Panc1 (cell line): ENCODE measurements at regions not wholly inside any gene's neighbourhood (a gene's known extent, or its start where the extent isn't known, plus 50 kb on each side); places are given as distances from the start of the nearest gene placed in this dataset.

Source experiments
- ATAC-seq: fragments of 200-7000 bp; cut with Tn5 transposase; 2 replicates; pipeline ENCODE4 v1.9.1; 2020; ENCODE audit warnings: mild to moderate bottlenecking, moderate library complexity
- BruUV-seq: library from RNA; stranded (reverse); fragments of 400-500 nt; replicated peaks from 2 replicates; lab custom pipeline; 2021; lab: Mats Ljungman, UMichigan
- CTCF ChIA-PET: fragments of 300-600 bp; sonication (Branson Sonifier 250); formaldehyde crosslinking; loops from one replicate; lab custom pipeline; 2022; ENCODE audit warnings: antibody characterized with exemption; lab: Charles Lee
- POLR2A ChIA-PET: fragments of 300-600 bp; sonication (Branson Sonifier 250); formaldehyde crosslinking; loops from one replicate; lab custom pipeline; 2022; ENCODE audit warnings: antibody characterized with exemption; lab: Charles Lee
- DNase-seq: peaks from one replicate; pipeline ENCODE4 v3.0.0-alpha.2; 2010; ENCODE audit warnings: low read depth, low spot score
- H3K27ac ChIP-seq: 2 replicates; pipeline ENCODE4 v1.5.1; 2011; ENCODE audit warnings: mild to moderate bottlenecking, low read length, inconsistent platforms
- H3K27me3 ChIP-seq: fragments of 200-500 bp; sonication (Bioruptor generic); 2 replicates; pipeline ENCODE4 v1.6.0; 2014; ENCODE audit warnings: low read length, inconsistent platforms; ENCODE audit not compliant: control insufficient read depth, insufficient read depth
- H3K36me3 ChIP-seq: fragments of 200-500 bp; sonication (Bioruptor generic); 2 replicates; pipeline ENCODE4 v1.5.1; 2014; ENCODE audit warnings: inconsistent platforms, mild to moderate bottlenecking, low read length, moderate library complexity; ENCODE audit not compliant: control insufficient read depth, insufficient read depth
- H3K4me1 ChIP-seq: 2 replicates; pipeline ENCODE4 v1.5.1; 2011; ENCODE audit warnings: inconsistent platforms, mild to moderate bottlenecking, low read length, moderate library complexity; ENCODE audit not compliant: control insufficient read depth, insufficient read depth
- H3K4me3 ChIP-seq, 2 experiments: 2 replicates each; pipeline ENCODE4 v1.5.1; 2011 to 2012; ENCODE audit warnings: low read depth in 2 of 2, low read length in 2 of 2, mild to moderate bottlenecking in 2 of 2, inconsistent platforms in 1 of 2, moderate library complexity in 1 of 2
- H3K9me3 ChIP-seq: fragments of 200-500 bp; sonication (Bioruptor generic); 2 replicates; pipeline ENCODE4 v1.5.1; 2014; ENCODE audit warnings: low read depth, mild to moderate bottlenecking, inconsistent platforms, low read length, moderate library complexity; ENCODE audit not compliant: control insufficient read depth, insufficient read depth
- CTCF ChIP-seq: fragments of 450-650 bp; IDR thresholded peaks from 2 replicates; pipeline ENCODE4 v1.5.1; 2017; ENCODE audit warnings: mild to moderate bottlenecking
- POLR2AphosphoS5 ChIP-seq: IDR thresholded peaks from 2 replicates; pipeline ENCODE4 v1.6.1; 2012; ENCODE audit warnings: mild to moderate bottlenecking, low read depth, low read length, moderate library complexity
- SIN3A ChIP-seq: IDR thresholded peaks from 2 replicates; pipeline ENCODE4 v1.6.1; 2012; ENCODE audit warnings: low read depth, mild to moderate bottlenecking, low read length, moderate library complexity, borderline replicate concordance; ENCODE audit not compliant: insufficient read depth
- TCF7L2 ChIP-seq: IDR thresholded peaks from 2 replicates; pipeline ENCODE4 v1.6.1; 2011; ENCODE audit warnings: mild to moderate bottlenecking, low read depth, low read length, inconsistent platforms
- in situ Hi-C: cut with HindIII; loops from 2 replicates; pipeline ENCODE4 v1.10.0; 2016; ENCODE audit warnings: low sequenced_read_pairs, low pct_unique_long_range_greater_than_20kb
- intact Hi-C: fragments of 100-400 bp; cut with micrococcal nuclease; formaldehyde crosslinking; loops from one replicate; pipeline ENCODE4 v1.10.0; 2022; ENCODE audit not compliant: unreplicated experiment
- TF ChIP-seq, protein P1 (sequence below), 2 experiments: IDR thresholded peaks; 2 replicates each; pipeline ENCODE4 v1.6.1; 2011 to 2012; ENCODE audit warnings: low read depth in 2 of 2, control low read depth in 1 of 2, low read length in 1 of 2, mild to moderate bottlenecking in 1 of 2, moderate library complexity in 1 of 2; ENCODE audit not compliant: insufficient read depth in 1 of 2

GRCh38 chr10:128274938-128275337, 148.7 kb upstream of the MKI67 start:
- Histone ChIP-seq H3K27me3 (peaks cover 14% of the 10 kb centered on the region), H3K36me3 (no peaks in the 10 kb centered on the region), H3K4me1 (no peaks in the 10 kb centered on the region), H3K27ac (no peak overlapping the region), H3K4me3 (no peak overlapping the region), H3K9me3 (no peaks in the 10 kb centered on the region)
- in situ Hi-C loops (no loop called here), intact Hi-C loops (no loop called here)
- ATAC-seq (no peak), DNase-seq (no peak)
- ChIA-PET POLR2A (no interaction called here), CTCF (no interaction called here)
- BruUV-seq = no TSS peak
- no peak for TF ChIP-seq POLR2AphosphoS5
- no peak for TF ChIP-seq CTCF
- no peak for TF ChIP-seq SIN3A

DNA sequence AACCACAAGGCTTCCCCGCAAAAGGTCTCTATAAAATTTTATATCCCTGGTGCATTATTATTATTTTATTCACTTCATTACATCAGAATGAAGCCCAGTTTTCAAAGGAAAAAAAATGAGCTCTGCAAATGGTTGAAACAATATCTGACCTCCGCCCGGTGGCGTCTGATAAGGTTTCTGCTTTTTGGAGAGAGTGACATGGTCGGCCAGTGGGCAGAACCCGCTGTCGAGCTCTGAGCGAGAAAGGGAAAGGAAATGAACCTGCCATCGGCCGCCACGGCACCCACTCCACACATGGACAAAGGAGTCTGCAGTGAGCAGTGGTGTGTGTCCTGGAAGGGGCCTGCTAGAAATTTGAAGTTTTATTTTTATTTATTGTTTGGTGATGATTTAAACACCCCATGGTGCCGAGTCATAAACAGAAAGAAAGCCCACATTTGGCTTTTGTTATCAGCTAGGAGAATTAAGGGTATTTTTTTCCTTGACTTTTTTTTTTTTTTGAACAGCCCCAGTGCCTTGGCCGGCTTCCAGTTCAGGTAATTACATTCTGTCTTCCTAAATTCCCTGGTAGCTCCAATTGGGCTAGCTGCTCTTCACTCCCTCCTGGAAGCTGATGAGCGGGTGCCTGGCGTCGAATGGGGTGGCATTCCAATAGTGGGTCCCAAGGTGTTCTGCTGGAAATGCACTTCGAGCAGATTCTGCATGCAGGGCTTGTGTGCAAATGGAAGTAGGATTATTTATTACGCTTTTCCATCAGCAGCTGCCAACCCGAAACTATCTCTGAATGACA, 149.4 kb upstream of the MKI67 start:
- in situ Hi-C loops (no loop called here), intact Hi-C loops (no loop called here)
- Histone ChIP-seq H3K4me3 (no peak overlapping the region), H3K4me1 (no peaks in the 10 kb centered on the region), H3K9me3 (no peaks in the 10 kb centered on the region), H3K36me3 (no peaks in the 10 kb centered on the region), H3K27ac (no peak overlapping the region), H3K27me3 (peaks cover 12% of the 10 kb centered on the region)
- no TSS peak for BruUV-seq
- no peak for DNase-seq
- TF ChIP-seq TCF7L2 (no peak), SIN3A (no peak), POLR2AphosphoS5 (no peak), CTCF (no peak)
- TF ChIP-seq, protein P1, sequence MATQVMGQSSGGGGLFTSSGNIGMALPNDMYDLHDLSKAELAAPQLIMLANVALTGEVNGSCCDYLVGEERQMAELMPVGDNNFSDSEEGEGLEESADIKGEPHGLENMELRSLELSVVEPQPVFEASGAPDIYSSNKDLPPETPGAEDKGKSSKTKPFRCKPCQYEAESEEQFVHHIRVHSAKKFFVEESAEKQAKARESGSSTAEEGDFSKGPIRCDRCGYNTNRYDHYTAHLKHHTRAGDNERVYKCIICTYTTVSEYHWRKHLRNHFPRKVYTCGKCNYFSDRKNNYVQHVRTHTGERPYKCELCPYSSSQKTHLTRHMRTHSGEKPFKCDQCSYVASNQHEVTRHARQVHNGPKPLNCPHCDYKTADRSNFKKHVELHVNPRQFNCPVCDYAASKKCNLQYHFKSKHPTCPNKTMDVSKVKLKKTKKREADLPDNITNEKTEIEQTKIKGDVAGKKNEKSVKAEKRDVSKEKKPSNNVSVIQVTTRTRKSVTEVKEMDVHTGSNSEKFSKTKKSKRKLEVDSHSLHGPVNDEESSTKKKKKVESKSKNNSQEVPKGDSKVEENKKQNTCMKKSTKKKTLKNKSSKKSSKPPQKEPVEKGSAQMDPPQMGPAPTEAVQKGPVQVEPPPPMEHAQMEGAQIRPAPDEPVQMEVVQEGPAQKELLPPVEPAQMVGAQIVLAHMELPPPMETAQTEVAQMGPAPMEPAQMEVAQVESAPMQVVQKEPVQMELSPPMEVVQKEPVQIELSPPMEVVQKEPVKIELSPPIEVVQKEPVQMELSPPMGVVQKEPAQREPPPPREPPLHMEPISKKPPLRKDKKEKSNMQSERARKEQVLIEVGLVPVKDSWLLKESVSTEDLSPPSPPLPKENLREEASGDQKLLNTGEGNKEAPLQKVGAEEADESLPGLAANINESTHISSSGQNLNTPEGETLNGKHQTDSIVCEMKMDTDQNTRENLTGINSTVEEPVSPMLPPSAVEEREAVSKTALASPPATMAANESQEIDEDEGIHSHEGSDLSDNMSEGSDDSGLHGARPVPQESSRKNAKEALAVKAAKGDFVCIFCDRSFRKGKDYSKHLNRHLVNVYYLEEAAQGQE (IDR thresholded peaks at IDR 0.05; ENCODE audit: insufficient read depth in 1 of 2, low read depth in 2 of 2, low read length in 1 of 2) = no peak
- CTCF ChIA-PET = no interaction called here
- no peak for ATAC-seq
- POLR2A ChIA-PET = no interaction called here
